Upper lobe of right lung (tissue), 1 donor: ENCODE measurements at regions not wholly inside any gene's neighbourhood (a gene's known extent, or its start where the extent isn't known, plus 50 kb on each side); places are given as distances from the start of the nearest gene placed in this dataset.
"Not testable (repeated sequence)": the region's sequence is repeated elsewhere in the genome, so short reads cannot be mapped to it uniquely, and the experiment has no call there.

ENCODE experiments used
- ATAC-seq: fragments of 200-7000 bp; cut with Tn5 transposase; one replicate; pipeline ENCODE4 v1.9.1; 2020; ENCODE audit warnings: mild to moderate bottlenecking, moderate library complexity
- DNase-seq: peaks from one replicate; pipeline ENCODE4 v3.0.0-alpha.2; 2020
- H3K27ac ChIP-seq: fragments of 200-600 bp; one replicate; pipeline ENCODE4 v1.8.0; 2022
- H3K27me3 ChIP-seq: fragments of 200-600 bp; one replicate; pipeline ENCODE4 v1.8.0; 2022; ENCODE audit warnings: mild to moderate bottlenecking
- H3K36me3 ChIP-seq: fragments of 200-600 bp; one replicate; pipeline ENCODE4 v1.8.0; 2022
- H3K4me1 ChIP-seq: fragments of 200-600 bp; one replicate; pipeline ENCODE4 v1.8.0; 2022
- H3K4me3 ChIP-seq: fragments of 200-600 bp; one replicate; pipeline ENCODE4 v1.8.0; 2022; ENCODE audit warnings: mild to moderate bottlenecking
- H3K9me3 ChIP-seq: fragments of 200-600 bp; one replicate; pipeline ENCODE4 v1.8.0; 2022
- CTCF ChIP-seq: fragments of 200-600 bp; IDR thresholded peaks from one replicate; pipeline ENCODE4 v1.8.0; 2022; ENCODE audit warnings: antibody characterized with exemption
- intact Hi-C: fragments of 100-400 bp; cut with DNase I; formaldehyde crosslinking; loops from one replicate; pipeline ENCODE4 v1.11.0; 2022
- donor health status: DM: no; HTN: yes; CAD: no; lungs with severe emphysema.

- intact Hi-C loops = no loop called here
- H3K36me3 ChIP-seq = no peaks in the 10 kb centered on the region
- no peaks in the 10 kb centered on the region for H3K4me1 ChIP-seq
- H3K27ac ChIP-seq = no peak overlapping the region
- ATAC-seq (no peak), DNase-seq (no peak)
- no peak for TF ChIP-seq CTCF
- peaks cover 27% of the 10 kb centered on the region for H3K27me3 ChIP-seq
- H3K9me3 ChIP-seq = no peaks in the 10 kb centered on the region
- no peak overlapping the region for H3K4me3 ChIP-seq
Measured at GRCh38 chr3:198096015-198096414, 136.0 kb downstream of the LMLN start.

GRCh38 chr3:198097048-198097447 is 137.0 kb downstream of the LMLN start:
- DNase-seq (no peak), ATAC-seq (no peak)
- no peak for TF ChIP-seq CTCF
- H3K4me1 ChIP-seq = no peaks in the 10 kb centered on the region
- peaks cover 22% of the 10 kb centered on the region for H3K27me3 ChIP-seq
- H3K9me3 ChIP-seq = no peaks in the 10 kb centered on the region
- no peaks in the 10 kb centered on the region for H3K36me3 ChIP-seq
- H3K27ac ChIP-seq = no peak overlapping the region
- intact Hi-C loops = no loop called here
- H3K4me3 ChIP-seq = no peak overlapping the region

- H3K36me3 ChIP-seq, H3K4me1 ChIP-seq, H3K4me3 ChIP-seq, H3K9me3 ChIP-seq, H3K27me3 ChIP-seq, H3K27ac ChIP-seq, DNase-seq, intact Hi-C loops, ATAC-seq: not testable (repeated sequence)
Measured at GRCh38 chr3:198098661-198099081, 138.7 kb downstream of the LMLN start.

- H3K9me3 ChIP-seq, intact Hi-C loops, ATAC-seq, H3K36me3 ChIP-seq, H3K27ac ChIP-seq, H3K4me1 ChIP-seq, H3K4me3 ChIP-seq, DNase-seq: not testable (repeated sequence)
- peaks cover 13% of the 10 kb centered on the region for H3K27me3 ChIP-seq
Measured at GRCh38 chr3:198103070-198103469, 143.1 kb downstream of the LMLN start.

- no peaks in the 10 kb centered on the region for H3K9me3 ChIP-seq
- H3K27me3 ChIP-seq = peaks cover 38% of the 10 kb centered on the region
- ATAC-seq (no peak), DNase-seq (no peak)
- no peaks in the 10 kb centered on the region for H3K4me1 ChIP-seq
- intact Hi-C loops = no loop called here
- no peak overlapping the region for H3K27ac ChIP-seq
- no peaks in the 10 kb centered on the region for H3K36me3 ChIP-seq
- no peak overlapping the region for H3K4me3 ChIP-seq
- no peak for TF ChIP-seq CTCF
Measured at GRCh38 chr3:198106265-198106664, 146.2 kb downstream of the LMLN start.

- Histone ChIP-seq H3K27ac (no peak overlapping the region), H3K4me3 (no peak overlapping the region), H3K9me3 (no peaks in the 10 kb centered on the region), H3K36me3 (no peaks in the 10 kb centered on the region), H3K27me3 (peaks cover 56% of the 10 kb centered on the region), H3K4me1 (peaks cover 1% of the 10 kb centered on the region)
- DNase-seq (no peak), ATAC-seq (no peak)
- intact Hi-C loops = no loop called here
- no peak for TF ChIP-seq CTCF
Measured at GRCh38 chr3:198107840-198108734, 148.1 kb downstream of the LMLN start.
